Mesodermal cell (in vitro differentiated cells): ENCODE measurements at regions not wholly inside any gene's neighbourhood (a gene's known extent, or its start where the extent isn't known, plus 50 kb on each side); places are given as distances from the start of the nearest gene placed in this dataset.
A peak's percentile ranks its signal among the peaks of the same experiment; 100 is the strongest.

Source experiments
- H3K27ac ChIP-seq: 2 replicates; pipeline ENCODE4 v1.7.0; 2013; ENCODE audit warnings: mild to moderate bottlenecking, low read depth, low read length, moderate library complexity; ENCODE audit not compliant: severe bottlenecking
- H3K36me3 ChIP-seq: 2 replicates; pipeline ENCODE4 v1.7.1; 2013; ENCODE audit warnings: mild to moderate bottlenecking, low read length, moderate library complexity; ENCODE audit not compliant: control insufficient read depth, insufficient read depth
- H3K4me1 ChIP-seq: one replicate; pipeline ENCODE4 v1.7.1; 2013; ENCODE audit warnings: mild to moderate bottlenecking, low read length; ENCODE audit not compliant: insufficient read depth, control insufficient read depth, poor library complexity, severe bottlenecking
- H3K4me3 ChIP-seq: 2 replicates; pipeline ENCODE4 v1.7.0; 2013; ENCODE audit warnings: low read length, control low read depth, mild to moderate bottlenecking; ENCODE audit not compliant: insufficient read depth, poor library complexity, severe bottlenecking; ENCODE audit errors: extremely low read depth
- H3K9me3 ChIP-seq: 2 replicates; pipeline ENCODE4 v1.7.1; 2013; ENCODE audit warnings: mild to moderate bottlenecking, low read length, moderate library complexity; ENCODE audit not compliant: control insufficient read depth
- WGBS, 2 experiments: methylation state at CpG; one replicate each; pipeline ENCODE4 v1.1.5; 2013; ENCODE audit warnings: missing lambda C conversion rate in 2 of 2; ENCODE audit not compliant: insufficient coverage in 2 of 2; 5-methylcytosine and 5-hydroxymethylcytosine counted together

DNA sequence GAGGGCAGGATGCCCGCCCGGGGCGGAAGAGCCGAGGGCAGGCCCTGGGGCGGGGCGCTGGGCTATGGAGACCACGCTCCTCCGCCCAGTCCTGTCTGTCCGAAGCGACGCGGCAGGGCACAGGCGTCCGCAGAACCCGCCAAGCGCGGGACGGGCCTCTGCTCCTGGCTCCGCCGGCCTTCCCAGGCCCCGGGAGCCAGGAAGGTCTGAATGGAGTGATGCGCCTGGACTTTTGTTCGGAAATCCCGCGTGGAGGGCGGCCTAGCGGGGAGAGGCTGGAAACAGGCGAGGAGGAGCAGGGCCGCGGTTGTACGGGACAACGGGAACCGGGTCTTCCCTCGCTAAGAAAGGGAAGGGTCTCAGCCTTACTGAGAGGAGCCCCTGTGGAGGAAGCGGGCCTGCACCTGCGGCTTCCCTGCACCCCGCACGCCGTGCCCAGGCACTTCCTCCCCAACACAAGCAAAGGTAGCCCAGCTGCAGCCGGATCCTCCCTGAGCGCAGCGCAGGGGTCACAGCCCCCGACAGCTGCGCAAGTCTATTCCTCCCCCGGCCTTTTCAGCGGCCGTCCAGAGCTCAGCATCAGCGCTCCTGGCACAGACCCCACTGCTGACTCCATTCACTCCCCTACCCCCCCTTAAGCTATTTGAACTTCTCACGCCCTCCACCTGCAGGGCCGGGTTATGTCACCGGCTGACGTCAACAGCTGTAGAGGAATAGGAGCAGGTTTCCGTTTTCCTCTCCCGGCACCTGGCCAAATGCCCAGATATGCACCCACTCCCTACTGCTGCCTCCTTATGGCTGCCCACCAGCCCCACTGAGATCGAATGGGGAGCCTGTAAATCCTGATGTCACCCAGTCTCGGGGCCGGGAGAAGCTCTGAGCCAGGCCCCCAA lies 143.2 kb upstream of the RET start:
- Histone ChIP-seq H3K9me3 (no peaks in the 10 kb centered on the region), H3K27ac (no peak overlapping the region), H3K36me3 (no peaks in the 10 kb centered on the region), H3K4me1 (no peaks in the 10 kb centered on the region), H3K4me3 (peak overlapping the region; percentile 19)
- WGBS, 2 experiments = 7 to 12% methylated on average over 38 to 48 of the region's 57 CpGs

DNA sequence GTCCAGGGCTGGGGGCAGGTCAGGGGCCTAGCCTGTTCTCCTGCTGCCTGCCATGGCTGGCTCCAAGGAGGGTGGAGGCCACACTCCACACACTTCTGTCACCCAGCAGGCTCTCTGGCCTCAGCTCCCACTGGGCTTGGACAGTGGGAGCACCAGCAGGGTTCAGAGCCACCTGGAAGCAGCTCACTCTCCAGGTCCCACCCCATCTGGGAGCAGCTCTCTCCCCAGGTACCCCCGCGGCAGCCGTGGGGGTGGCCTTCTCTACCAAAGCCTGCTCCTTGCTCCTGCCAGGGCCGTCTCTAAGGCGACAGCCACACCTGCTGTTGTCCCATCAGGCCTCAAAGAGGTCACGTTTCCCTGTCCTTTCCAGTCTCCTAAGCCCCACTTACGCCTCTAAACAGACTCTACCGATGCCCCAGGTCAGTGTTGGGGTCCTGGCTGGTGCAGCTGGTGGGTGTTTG lies 142.5 kb upstream of the RET start:
- Histone ChIP-seq H3K36me3 (no peaks in the 10 kb centered on the region), H3K27ac (no peak overlapping the region), H3K4me1 (no peaks in the 10 kb centered on the region), H3K9me3 (no peaks in the 10 kb centered on the region), H3K4me3 (no peak overlapping the region)
- WGBS, 2 experiments = 87 to 93% methylated on average over 5 to 6 of the region's 8 CpGs

DNA sequence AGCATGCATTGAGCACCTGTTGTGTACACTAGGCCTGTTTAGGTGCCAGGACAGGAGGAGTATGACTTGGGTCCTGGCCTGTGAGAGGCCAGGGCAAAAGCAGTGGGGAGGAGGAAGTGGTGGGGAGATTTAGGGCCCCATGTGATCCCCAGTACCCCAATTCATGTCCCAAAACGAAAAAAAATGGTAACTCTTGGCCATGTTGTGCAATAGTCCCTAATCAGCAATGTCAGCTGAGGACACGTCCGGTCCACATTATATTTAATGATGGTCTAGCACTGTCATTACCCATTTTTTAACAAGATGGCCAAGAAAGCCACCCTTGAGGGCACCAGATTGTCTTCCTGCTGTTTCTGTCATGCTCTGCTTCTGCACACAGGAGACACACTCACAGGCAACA lies 142.0 kb upstream of the RET start:
- Histone ChIP-seq H3K27ac (no peak overlapping the region), H3K4me3 (no peak overlapping the region), H3K9me3 (no peaks in the 10 kb centered on the region), H3K4me1 (no peaks in the 10 kb centered on the region), H3K36me3 (no peaks in the 10 kb centered on the region)
- 86 to 92% methylated on average over 2 of the region's 3 CpGs for WGBS, 2 experiments

DNA sequence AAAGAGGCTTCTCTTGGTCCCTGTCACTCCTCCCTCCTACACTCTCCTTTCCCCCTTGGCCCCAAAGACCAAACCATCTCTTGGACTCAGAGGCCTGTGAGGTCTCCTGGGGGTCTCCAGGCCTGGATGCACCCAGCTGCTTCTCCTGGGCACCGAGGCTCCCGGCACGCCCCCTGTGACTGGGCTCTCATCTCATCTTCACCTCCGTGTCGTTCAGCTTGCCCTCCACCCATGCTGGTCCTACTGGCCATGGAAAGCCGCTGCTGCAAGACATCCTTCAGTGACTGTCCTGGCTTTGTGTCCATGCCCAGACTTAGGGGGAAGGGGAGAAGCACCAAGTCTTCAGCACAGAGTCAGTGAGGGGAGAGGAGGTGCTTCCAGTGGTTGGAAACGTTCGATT lies 141.4 kb upstream of the RET start:
- 79 to 93% methylated on average over 5 to 8 of the region's 8 CpGs for WGBS, 2 experiments

DNA sequence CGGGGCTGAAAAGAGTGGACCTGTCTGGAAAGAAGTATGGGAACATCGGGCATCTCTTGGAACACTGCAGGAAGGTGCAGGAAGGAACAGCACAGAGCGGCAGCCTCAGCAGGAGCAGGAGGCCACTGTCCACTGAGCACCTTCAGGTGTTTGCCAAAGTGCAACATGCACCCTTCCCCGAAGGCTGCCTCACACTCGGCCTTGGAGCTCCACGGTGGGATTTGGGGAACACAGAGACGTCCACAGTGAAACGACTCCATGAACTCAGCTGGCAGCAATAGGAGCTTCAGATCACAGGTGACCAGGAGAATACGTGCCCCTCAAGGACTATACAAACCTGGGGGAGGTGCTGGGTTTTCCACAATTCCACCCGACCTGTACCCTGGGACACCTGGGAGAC lies 140.3 kb upstream of the RET start:
- H3K4me3 ChIP-seq = no peak overlapping the region
- H3K36me3 ChIP-seq = no peaks in the 10 kb centered on the region
- H3K4me1 ChIP-seq = no peaks in the 10 kb centered on the region
- no peak overlapping the region for H3K27ac ChIP-seq
- WGBS, 2 experiments = 79 to 88% methylated on average over 9 of the region's 10 CpGs
- H3K9me3 ChIP-seq = no peaks in the 10 kb centered on the region

More for the DNA sequence above, 141.4 kb upstream of the RET start:
- H3K9me3 ChIP-seq = no peaks in the 10 kb centered on the region
- H3K27ac ChIP-seq = no peak overlapping the region
- no peak overlapping the region for H3K4me3 ChIP-seq
- no peaks in the 10 kb centered on the region for H3K36me3 ChIP-seq
- no peaks in the 10 kb centered on the region for H3K4me1 ChIP-seq

DNA sequence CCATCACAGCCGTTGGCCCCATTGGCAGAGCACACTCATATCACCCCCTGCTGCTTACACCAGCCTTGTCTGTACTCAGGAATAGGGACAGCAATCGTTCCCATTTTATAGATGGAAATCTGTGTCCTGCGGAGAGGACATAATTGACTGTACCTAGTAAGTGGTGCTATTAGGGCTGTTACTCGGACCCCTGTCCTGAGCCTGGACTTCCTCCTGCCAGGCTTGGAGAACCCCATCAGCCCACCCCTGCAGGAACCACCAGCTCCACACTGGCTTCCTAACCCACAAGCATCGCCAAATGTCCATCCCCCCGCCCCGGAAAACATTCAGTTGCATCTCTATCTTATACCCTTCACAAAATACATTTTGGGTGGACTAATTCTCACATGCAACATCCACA lies 139.8 kb upstream of the RET start:
- no peak overlapping the region for H3K4me3 ChIP-seq
- no peaks in the 10 kb centered on the region for H3K36me3 ChIP-seq
- H3K4me1 ChIP-seq = no peaks in the 10 kb centered on the region
- H3K27ac ChIP-seq = no peak overlapping the region
- 80% methylated on average over 4 of the region's 7 CpGs; no CpG with 5 or more reads in 1 of the 2 experiments for WGBS, 2 experiments
- H3K9me3 ChIP-seq = no peaks in the 10 kb centered on the region

DNA sequence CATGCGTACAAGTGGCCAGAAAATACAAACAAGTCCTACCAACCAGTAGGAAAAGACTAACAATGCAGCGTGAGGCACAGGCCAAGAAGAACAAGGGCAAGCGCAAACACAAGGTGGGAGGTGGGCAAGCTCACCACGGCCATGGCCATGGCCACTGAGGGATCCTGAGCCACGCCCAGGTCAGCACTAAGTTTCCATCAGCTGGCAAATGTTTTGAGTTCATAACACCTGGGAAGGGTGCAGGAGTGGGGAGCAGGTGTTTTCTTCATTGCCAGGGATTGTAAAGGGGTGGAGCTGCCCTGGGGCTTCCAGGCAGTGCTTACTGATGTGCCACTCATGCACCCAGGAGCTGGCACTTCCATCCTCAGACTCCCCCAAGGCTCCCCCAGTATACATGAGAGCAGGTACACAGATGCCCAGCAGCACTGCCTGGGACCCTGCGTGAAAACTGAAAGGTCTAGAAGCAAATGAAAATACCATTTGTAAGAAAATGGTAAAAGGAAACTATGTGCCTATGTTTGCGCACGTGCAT lies 139.2 kb upstream of the RET start:
- Histone ChIP-seq H3K9me3 (no peaks in the 10 kb centered on the region), H3K4me3 (no peak overlapping the region), H3K27ac (no peak overlapping the region), H3K4me1 (no peaks in the 10 kb centered on the region), H3K36me3 (no peaks in the 10 kb centered on the region)
- 86 to 93% methylated on average over 7 to 8 of the region's 8 CpGs for WGBS, 2 experiments

DNA sequence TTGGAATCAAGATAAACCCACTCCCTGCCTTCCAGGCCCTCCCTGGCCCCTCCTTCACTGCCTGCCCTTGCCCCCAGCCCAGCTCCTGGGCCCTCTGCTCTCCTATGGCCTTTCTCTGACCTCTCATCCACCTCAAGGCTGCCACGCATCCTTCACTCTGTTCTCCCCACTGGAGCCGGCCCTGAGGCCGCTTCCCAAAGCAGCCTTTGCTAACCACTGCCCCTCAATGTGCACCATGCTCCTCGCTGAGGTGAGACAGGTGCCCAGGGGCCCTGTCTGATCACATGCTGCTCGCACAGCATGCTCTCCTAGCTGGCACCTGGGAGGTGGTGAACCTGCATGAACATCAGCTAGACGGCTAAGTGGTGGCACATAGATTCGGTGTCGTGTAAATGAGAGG lies 138.5 kb upstream of the RET start:
- H3K4me3 ChIP-seq = no peak overlapping the region
- no peak overlapping the region for H3K27ac ChIP-seq
- H3K9me3 ChIP-seq = no peaks in the 10 kb centered on the region
- no peaks in the 10 kb centered on the region for H3K36me3 ChIP-seq
- H3K4me1 ChIP-seq = no peaks in the 10 kb centered on the region
- 89 to 94% methylated on average over 6 to 8 of the region's 8 CpGs for WGBS, 2 experiments

DNA sequence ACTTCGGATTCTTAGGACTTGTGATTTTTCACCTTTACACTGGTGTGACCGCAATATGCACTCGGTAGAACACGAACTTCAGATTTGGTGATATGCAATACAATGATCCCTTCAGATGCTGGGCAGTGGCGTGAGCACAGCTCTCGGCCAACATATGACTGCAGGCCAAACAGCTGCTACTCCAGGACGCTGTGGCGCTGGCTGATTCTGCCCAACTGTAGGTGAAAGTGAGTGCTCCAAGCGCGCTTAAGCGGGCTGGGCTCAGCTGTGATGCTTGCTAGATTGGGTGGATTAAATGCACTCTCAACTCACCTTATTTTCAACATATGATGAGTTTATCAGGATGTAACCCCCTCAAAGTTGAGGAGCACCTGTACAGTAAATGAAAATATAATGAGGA lies 137.6 kb upstream of the RET start:
- Histone ChIP-seq H3K27ac (no peak overlapping the region), H3K4me3 (no peak overlapping the region), H3K36me3 (no peaks in the 10 kb centered on the region), H3K9me3 (no peaks in the 10 kb centered on the region), H3K4me1 (no peaks in the 10 kb centered on the region)
- WGBS, 2 experiments = 91 to 94% methylated on average over 8 to 10 of the region's 11 CpGs

DNA sequence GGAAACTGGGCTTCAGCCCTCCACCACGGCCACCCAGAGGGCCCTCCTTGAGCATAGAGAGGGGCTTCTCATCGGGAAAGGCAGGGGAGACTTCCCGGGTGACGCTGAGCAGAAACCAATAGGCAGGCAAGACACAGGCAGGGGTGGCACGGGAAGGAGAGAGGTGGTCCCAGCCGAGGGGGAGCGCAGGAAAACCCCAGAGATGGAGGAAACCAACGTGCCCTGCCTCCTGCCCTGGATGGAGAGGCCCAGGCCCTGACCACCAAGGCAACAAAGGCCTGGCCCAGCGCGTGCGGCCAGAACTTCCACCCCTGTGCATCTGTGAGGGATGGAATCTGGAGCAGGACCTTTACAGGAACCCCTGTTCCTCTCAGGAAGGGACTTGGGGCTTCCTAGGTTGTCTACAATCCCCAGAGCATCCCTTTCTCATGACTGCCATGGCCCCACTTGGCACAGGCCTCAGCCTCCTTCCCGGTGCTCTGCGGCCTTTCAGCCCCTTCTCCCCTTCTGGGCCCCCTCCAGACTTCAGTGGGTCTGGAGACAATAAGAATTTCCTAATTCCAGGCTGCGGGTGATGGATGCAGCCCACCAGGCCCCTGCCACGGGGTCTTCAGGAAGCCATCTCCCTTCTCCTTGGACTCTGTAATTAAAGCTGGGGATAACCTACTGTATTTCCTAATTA lies 137.0 kb upstream of the RET start:
- WGBS, 2 experiments = 88 to 91% methylated on average over 13 to 15 of the region's 15 CpGs
- no peak overlapping the region for H3K4me3 ChIP-seq

More for the DNA sequence above, 137.0 kb upstream of the RET start:
- Histone ChIP-seq H3K27ac (no peak overlapping the region), H3K4me1 (no peaks in the 10 kb centered on the region), H3K36me3 (no peaks in the 10 kb centered on the region), H3K9me3 (no peaks in the 10 kb centered on the region)
